HG03469 (cell line): ENCODE measurements at regions not wholly inside any gene's neighbourhood (a gene's known extent, or its start where the extent isn't known, plus 50 kb on each side); places are given as distances from the start of the nearest gene placed in this dataset.
A peak's percentile ranks its signal among the peaks of the same experiment; 100 is the strongest.

ENCODE experiments used
- ATAC-seq: cut with Tn5 transposase; IDR thresholded peaks from one replicate; pipeline ENCODE4 v1.9.1; 2021; ENCODE audit warnings: mild to moderate bottlenecking, moderate library complexity, moderate number of reproducible peaks; ENCODE audit not compliant: unreplicated experiment

DNA sequence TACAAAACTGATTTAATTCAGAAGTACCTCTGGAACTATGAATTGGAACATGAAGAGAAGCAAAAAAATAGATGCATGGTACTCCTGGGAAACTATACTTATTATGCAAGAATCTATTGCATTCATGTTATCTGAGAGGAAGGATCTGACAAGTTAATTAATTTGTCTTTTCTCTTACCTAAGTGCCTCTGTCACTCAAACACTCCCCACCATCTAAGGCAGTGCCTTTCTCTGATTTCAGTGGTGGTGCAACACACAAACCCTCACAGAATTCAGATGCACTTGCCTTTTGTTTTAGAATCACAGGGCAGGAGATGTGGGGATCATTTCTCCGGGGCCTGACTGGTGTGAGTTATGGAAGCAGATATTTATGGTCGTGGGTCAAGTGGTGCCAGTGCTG lies 52.5 kb upstream of the C9orf72 start:
- ATAC-seq = no peak

DNA sequence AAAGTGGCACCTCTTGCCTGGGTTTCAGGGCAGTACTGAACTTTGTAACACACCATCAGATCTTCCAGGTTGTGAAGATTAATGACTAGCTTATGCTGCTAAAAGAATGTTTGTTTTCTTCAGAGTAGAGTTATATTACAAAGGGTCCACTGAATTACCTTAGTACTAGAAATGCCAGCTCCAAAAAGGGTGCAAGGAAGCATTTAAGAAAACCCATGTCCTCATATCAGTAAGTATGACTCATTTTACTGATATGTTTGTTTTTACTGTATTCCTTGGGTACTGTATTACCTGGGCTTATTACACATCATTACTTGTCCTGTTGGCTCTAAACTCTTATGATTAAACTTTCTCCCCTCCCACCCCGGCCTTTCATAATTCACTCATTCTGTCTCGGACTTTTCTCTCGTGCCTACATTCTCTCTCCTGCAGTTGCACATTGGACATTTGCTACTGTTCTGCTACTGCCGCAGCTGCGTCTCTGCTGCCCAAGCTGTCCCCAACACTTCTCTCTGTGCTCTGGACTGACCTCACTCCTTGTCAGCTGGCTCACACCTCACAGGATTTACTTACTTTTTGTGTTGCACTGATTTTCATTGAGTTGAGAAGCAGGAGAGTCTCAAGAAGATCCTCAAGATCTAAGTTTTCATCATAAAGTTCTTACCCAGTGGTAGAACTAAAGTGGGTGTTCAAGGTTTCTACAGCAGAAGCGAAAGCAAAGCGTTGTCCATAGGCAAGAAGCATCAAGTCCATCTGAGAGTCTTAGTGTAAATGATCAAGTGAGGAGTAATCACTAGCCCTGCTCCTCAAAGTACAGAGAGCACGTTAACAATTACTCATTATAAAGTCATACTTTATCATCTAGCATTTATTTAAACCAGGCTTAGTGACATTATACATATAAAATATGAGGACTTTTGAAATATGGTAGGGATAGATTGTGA lies 53.2 kb upstream of the C9orf72 start:
- ATAC-seq = no peak

DNA sequence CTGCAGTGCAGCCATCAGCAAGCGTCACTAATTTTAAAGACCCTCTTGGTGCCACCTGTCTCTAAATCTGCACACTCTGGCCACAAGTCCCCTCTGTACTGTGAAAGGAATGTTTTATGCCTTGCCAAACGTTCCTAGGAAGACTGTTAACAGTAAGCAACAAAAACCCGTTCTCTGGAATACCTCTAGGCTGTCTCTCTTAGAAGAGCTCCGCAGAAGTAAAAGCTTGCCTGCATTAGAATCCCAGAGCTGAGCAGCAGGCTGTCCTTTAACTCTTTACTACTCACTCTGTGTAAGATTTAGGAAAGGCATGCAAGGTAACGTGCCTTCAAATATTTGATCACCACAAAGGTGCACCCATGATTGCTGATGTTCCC lies 53.9 kb upstream of the C9orf72 start:
- ATAC-seq = no peak

DNA sequence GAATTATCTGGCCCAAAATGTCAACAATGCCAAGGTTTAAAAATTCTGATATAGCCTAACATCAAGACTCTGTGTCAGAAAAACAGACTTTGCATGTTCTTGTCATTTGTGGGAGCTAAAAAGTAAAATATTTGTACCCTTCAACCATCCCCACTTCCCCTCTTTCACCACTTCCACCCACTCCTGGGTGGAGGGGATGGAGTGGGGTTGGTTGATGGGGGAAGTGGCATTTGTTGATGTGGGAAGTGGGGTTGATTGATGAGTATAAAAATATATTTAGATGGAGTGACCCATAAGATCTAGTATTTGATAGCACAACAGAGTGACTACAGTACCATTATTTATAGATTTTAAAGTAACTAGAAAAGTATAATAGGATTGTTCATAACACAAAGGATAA lies 55.0 kb upstream of the C9orf72 start:
- ATAC-seq = no peak

GRCh38 chr9:27629425-27629824 lies 56.1 kb upstream of the C9orf72 start:
- no peak for ATAC-seq

DNA sequence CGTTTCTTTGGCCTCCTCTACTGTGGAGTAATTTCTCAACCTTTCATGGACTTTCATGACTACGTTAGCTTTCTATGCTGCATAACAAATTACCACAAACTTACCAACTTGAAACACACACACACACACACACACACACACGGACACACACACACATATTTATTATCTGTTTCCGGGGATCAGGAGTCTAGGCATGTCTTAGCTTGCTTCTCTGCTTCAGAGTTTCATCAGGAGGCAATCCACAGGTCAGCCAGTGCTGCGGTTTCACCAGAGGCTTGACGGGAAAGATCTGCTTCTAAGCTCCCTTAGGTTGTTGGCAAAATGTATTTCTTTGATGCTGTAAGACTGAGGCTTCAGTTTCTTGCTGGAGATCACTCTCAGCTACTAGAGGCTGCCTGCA lies 59.0 kb upstream of the C9orf72 start:
- no peak for ATAC-seq

DNA sequence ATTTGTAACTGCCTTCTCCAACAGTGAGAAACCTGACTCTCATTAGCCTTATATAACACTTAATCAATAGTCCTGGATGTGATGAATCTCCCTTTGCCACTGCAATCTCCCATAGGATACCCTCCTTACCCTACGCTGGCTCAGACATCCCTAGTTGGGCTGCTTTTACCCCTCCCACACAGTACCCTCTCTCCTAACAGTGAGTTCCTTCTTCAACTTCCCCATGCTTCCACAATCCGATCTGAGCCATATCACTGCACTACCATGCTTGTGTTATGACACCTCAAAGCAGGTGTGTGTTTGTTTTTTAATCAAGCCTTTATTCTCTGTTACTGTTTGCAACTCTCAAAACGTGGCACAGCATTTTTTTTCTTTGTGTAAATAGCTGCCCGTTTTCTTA lies 60.5 kb upstream of the C9orf72 start:
- no peak for ATAC-seq

DNA sequence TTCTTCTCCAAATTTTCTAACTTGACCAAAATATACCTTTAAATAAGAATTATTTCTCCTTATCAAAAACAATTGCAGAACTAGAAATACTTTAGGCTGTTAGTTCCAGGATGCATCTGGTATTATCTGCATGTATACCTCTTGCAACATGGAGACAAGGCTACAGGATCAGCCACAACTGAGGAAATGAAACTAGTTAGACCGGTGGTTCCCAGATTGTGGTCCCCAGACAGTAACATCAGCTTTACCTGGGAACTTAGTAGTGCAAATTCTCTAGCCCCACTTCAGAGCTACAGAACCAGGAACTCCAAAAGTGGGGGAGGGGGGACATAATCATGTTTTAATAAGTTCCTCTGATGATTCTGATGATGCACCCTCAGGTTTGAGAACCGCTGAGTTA lies 61.6 kb upstream of the C9orf72 start:
- ATAC-seq = peak; percentile 76

DNA sequence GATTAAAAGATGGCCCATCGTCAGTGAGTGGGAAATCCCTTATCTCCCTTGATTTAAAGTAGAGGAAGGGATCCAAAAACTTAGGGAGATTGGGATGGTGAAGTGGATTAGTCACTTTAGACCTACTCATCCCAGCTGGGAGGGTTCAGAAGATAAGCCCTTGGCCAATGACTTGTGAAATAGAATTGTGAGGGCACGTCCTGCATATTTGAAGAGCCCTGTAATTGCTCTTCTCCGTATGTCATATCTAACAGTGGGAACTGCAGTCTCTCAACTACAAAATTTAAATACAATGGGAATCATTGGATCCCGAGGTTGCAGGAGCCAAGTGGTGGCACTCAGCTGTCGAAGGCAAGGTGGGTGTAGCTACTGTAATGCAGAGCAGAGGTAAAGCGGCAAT lies 65.4 kb upstream of the C9orf72 start:
- ATAC-seq = no peak

DNA sequence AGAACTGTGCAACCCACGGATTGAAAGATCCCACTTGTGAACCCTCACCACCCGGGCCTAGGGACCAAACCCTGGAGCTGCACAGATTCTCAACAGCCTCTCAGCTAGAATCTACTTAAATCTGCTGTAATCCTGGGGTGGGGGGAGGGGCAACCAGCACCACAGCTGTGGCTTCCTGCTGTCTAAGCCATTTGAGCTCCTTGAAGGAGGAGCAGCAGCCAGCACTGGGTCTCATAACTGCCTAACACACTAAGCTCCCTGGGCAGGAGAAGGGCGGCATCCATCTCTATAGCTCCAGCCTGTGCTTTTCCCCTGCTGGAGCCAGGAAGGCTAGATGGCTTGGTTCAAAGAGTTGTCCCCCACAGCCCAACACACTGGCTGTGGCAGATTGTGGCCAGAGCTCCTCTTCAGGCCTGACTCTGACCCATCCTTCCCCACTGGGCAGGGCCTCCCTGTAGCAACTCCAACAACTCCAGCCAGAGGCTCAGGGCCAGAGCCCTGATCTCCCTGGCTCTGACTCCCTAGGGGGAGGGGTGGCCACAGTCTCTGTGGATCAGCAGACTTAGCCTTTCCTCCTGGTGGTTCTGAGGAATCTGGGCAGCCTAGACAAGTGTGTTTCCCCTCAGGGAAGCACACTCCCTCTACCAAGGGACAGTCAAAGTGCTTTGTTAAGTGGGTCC lies 72.0 kb upstream of the C9orf72 start:
- no peak for ATAC-seq

GRCh38 chr9:27653246-27653645 lies 80.0 kb upstream of the C9orf72 start:
- ATAC-seq = no peak

DNA sequence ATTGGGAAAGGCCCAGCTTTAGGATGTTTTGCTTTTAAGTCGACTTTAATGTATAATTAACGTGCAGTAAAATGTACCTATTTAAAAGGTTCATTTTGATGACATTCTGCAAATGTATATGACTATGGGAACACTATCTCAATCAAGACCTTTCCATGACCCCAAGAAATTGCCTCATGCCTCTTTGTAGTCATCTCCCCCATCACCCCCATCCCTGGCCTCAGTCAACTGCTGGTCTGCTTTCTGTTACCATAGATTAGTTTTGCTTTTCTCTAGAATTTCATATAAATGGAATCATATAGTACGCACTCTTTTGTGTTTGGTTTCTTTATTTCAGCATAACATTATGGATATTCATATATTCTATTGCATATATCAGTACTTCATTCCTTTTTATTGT lies 80.7 kb upstream of the C9orf72 start:
- ATAC-seq = no peak

- no peak for ATAC-seq
Observed at GRCh38 chr9:27654629-27655285, 81.5 kb upstream of the C9orf72 start.

- no peak for ATAC-seq
Observed at GRCh38 chr9:27655441-27655840, 82.2 kb upstream of the C9orf72 start.

GRCh38 chr9:27659001-27659400 lies 85.7 kb upstream of the C9orf72 start:
- ATAC-seq = no peak

DNA sequence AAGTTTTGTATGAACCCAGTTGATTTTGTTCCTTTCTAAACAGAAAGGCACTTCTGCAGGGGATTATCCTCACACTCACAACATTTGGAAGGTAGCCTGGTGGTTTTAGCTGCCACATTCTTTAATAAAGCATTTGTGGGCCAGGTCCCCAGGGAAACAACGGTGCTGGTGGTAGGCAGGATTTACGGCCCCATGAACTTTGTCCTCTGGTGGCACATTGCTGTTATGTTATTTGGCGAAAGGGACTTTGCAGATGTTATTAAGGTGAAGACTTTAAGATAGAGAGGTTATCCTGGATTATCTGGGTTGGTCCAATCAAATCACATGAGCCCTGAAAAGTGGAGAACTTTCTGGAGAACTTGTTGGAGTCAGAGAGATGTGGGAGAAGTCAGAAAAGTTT lies 86.3 kb upstream of the C9orf72 start:
- ATAC-seq = no peak

DNA sequence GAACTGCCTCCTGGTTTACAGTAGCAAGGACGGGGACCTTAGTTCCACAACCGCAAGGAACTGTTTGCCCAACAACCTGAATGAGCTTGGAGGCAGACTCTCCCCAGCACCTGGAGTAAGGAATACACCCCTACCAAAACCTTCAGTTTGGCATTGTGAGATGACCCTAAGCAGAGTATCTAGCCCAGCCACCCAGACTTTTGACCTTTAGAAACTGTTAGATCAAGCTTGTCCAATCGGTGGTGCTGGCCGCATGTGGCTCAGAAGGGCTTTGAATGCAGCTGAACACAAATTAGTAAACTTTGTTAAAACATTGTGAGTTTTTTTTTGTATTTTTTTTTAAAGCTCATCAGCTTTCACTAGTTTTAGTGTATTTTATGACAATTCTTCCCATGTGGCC lies 86.9 kb upstream of the C9orf72 start:
- no peak for ATAC-seq

GRCh38 chr9:27663526-27663925 lies 90.2 kb upstream of the C9orf72 start:
- no peak for ATAC-seq

GRCh38 chr9:27664121-27664779 lies 91.0 kb upstream of the C9orf72 start:
- ATAC-seq = no peak

DNA sequence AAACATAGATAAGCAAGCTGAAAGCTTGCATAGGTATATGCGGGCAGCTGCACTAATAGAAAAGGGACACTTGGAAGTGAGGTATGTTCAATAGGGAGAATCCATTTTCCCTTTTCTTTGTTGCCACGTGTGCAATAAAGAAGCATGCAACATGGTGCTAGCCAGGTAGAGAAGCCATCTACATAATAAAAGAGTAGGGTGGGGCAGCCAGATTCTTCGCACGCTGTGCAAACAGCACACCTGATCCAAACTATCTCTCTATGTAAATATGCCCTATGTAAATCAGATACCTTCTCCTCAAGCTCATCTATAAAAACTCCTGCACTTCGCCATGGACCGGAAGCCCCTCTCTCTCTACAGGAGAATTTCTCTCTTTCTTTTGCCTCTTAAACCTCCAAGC lies 91.9 kb upstream of the C9orf72 start:
- no peak for ATAC-seq

DNA sequence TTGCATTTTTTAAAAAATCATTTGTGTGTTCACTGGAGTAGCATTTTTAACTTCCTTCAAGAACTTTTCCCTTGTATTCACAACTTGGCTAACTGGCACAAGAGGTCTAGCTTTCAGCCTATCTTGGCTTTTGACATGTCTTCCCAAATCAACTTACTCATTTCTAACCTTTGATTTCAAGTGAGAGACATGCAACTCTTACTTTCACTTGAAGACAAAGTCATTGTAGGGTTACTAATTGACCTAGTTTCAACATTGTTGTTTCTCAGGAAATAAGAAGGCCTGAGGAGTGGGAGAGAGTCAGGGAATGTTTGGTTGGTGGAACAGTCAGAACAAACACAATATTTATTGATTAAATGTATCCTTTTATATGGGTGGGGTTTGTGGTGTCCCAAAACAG lies 95.0 kb upstream of the C9orf72 start:
- ATAC-seq = no peak
